MM.1S (cell line): ENCODE measurements at regions not wholly inside any gene's neighbourhood (a gene's known extent, or its start where the extent isn't known, plus 50 kb on each side); places are given as distances from the start of the nearest gene placed in this dataset.

Source experiments
- DNase-seq: peaks from one replicate; pipeline ENCODE4 v3.0.0-alpha.2; 2015
- H2AFZ ChIP-seq: fragments of 300-600 bp; sonication (generic); 2 replicates; pipeline ENCODE4 v1.6.0; 2016; ENCODE audit warnings: antibody characterized with exemption, low read length
- H3F3A ChIP-seq: fragments of 300-600 bp; sonication (generic); 2 replicates; pipeline ENCODE4 v1.6.1; 2016; ENCODE audit warnings: mild to moderate bottlenecking, antibody characterized with exemption, low read length, moderate library complexity, mixed read lengths; ENCODE audit not compliant: insufficient read depth
- H3K27ac ChIP-seq: fragments of 300-600 bp; sonication (generic); 2 replicates; pipeline ENCODE4 v1.5.1; 2016; ENCODE audit warnings: mild to moderate bottlenecking, low read length
- H3K27me3 ChIP-seq: fragments of 300-600 bp; sonication (generic); replicated peaks from 2 replicates; pipeline ENCODE4 v1.6.0; 2016; ENCODE audit warnings: low read length; ENCODE audit not compliant: insufficient read depth
- H3K36me3 ChIP-seq: fragments of 300-600 bp; sonication (generic); replicated peaks from 2 replicates; pipeline ENCODE4 v1.6.1; 2016; ENCODE audit warnings: mild to moderate bottlenecking, low read length, mixed read lengths; ENCODE audit not compliant: insufficient read depth
- H3K4me1 ChIP-seq: fragments of 300-600 bp; sonication (generic); 2 replicates; pipeline ENCODE4 v1.6.1; 2016; ENCODE audit warnings: low read length, mixed read lengths
- H3K4me2 ChIP-seq: fragments of 300-600 bp; sonication (generic); 2 replicates; pipeline ENCODE4 v1.6.0; 2016; ENCODE audit warnings: low read depth, low read length
- H3K4me3 ChIP-seq: fragments of 300-600 bp; sonication (generic); 2 replicates; pipeline ENCODE4 v1.5.1; 2016; ENCODE audit warnings: low read length, mixed read lengths
- H3K79me2 ChIP-seq: fragments of 300-600 bp; sonication (generic); 2 replicates; pipeline ENCODE4 v1.6.1; 2016; ENCODE audit warnings: mixed run types, low read length, mixed read lengths
- H3K9ac ChIP-seq: fragments of 300-600 bp; sonication (generic); 2 replicates; pipeline ENCODE4 v1.6.1; 2016; ENCODE audit warnings: low read length, mixed read lengths
- H3K9me2 ChIP-seq: fragments of 300-600 bp; sonication (generic); replicated peaks from 2 replicates; pipeline ENCODE4 v1.6.1; 2016; ENCODE audit warnings: mild to moderate bottlenecking, low read length, mixed read lengths; ENCODE audit not compliant: insufficient read depth
- H3K9me3 ChIP-seq: fragments of 300-600 bp; sonication (generic); replicated peaks from 2 replicates; pipeline ENCODE4 v1.6.1; 2016; ENCODE audit warnings: mild to moderate bottlenecking, low read length, mixed read lengths; ENCODE audit not compliant: insufficient read depth
- H4K20me1 ChIP-seq: fragments of 300-600 bp; sonication (generic); 2 replicates; pipeline ENCODE4 v1.6.1; 2016; ENCODE audit warnings: mild to moderate bottlenecking, low read length, moderate library complexity, mixed read lengths; ENCODE audit not compliant: insufficient read depth
- CTCF ChIP-seq: fragments of 300-600 bp; sonication (generic); IDR thresholded peaks from 2 replicates; pipeline ENCODE4 v1.5.1; 2016; ENCODE audit warnings: antibody characterized with exemption, low read length, mixed read lengths
- EZH2 ChIP-seq: fragments of 300-600 bp; sonication (generic); optimal IDR thresholded peaks from 2 replicates; pipeline ENCODE3; 2017; ENCODE audit warnings: low read depth, mild to moderate bottlenecking, antibody characterized with exemption, low read length, mixed read lengths
- EZH2phosphoT487 ChIP-seq: fragments of 300-600 bp; sonication (generic); IDR thresholded peaks from 2 replicates; pipeline ENCODE4 v1.6.1; 2018; ENCODE audit warnings: antibody characterized with exemption, low read length

GRCh38 chr6:79431537-79431933, 105.7 kb downstream of the LCA5 start:
- H3K4me2 ChIP-seq, result no peak overlapping the region
- no peaks in the 10 kb centered on the region for H3K27me3 ChIP-seq
- H3K9me2 ChIP-seq, result no peaks in the 10 kb centered on the region
- no peaks in the 10 kb centered on the region for H3K9me3 ChIP-seq
- H3K27ac ChIP-seq, result no peak overlapping the region
- H3K9ac ChIP-seq, result no peak overlapping the region
- H2AFZ ChIP-seq, result no peak overlapping the region
- H3K36me3 ChIP-seq, result no peaks in the 10 kb centered on the region
- no peaks in the 10 kb centered on the region for H3K79me2 ChIP-seq
- no peaks in the 10 kb centered on the region for H3K4me1 ChIP-seq
- TF ChIP-seq EZH2phosphoT487 (no peak), CTCF (no peak), EZH2 (no peak)
- H3F3A ChIP-seq, result no peaks in the 10 kb centered on the region
- no peak for DNase-seq
- H3K4me3 ChIP-seq, result no peak overlapping the region
- H4K20me1 ChIP-seq, result no peaks in the 10 kb centered on the region

GRCh38 chr6:79430913-79431536, 106.2 kb downstream of the LCA5 start:
- Histone ChIP-seq H3K9ac (no peak overlapping the region), H3K4me2 (no peak overlapping the region), H3K27ac (no peak overlapping the region), H3K4me1 (no peaks in the 10 kb centered on the region), H3K9me2 (no peaks in the 10 kb centered on the region), H2AFZ (no peak overlapping the region), H3F3A (no peaks in the 10 kb centered on the region), H3K9me3 (no peaks in the 10 kb centered on the region), H3K79me2 (no peaks in the 10 kb centered on the region), H4K20me1 (no peaks in the 10 kb centered on the region), H3K36me3 (no peaks in the 10 kb centered on the region), H3K27me3 (no peaks in the 10 kb centered on the region), H3K4me3 (no peak overlapping the region)
- TF ChIP-seq EZH2phosphoT487 (no peak), CTCF (no peak)
- no peak for DNase-seq

GRCh38 chr6:79427721-79428120, 109.5 kb downstream of the LCA5 start:
- H3K36me3 ChIP-seq, result no peaks in the 10 kb centered on the region
- TF ChIP-seq CTCF (no peak), EZH2 (no peak), EZH2phosphoT487 (no peak)
- no peak for DNase-seq

More at GRCh38 chr6:79427721-79428120, 109.5 kb downstream of the LCA5 start:
- H4K20me1 ChIP-seq, result no peaks in the 10 kb centered on the region
- H3K4me3 ChIP-seq, result no peak overlapping the region
- H3K79me2 ChIP-seq, result no peaks in the 10 kb centered on the region
- no peaks in the 10 kb centered on the region for H3K27me3 ChIP-seq
- H3K4me1 ChIP-seq, result no peaks in the 10 kb centered on the region
- H3K27ac ChIP-seq, result no peak overlapping the region
- H3K9me3 ChIP-seq, result no peaks in the 10 kb centered on the region
- no peak overlapping the region for H2AFZ ChIP-seq
- no peak overlapping the region for H3K9ac ChIP-seq
- no peaks in the 10 kb centered on the region for H3F3A ChIP-seq
- no peak overlapping the region for H3K4me2 ChIP-seq
- no peaks in the 10 kb centered on the region for H3K9me2 ChIP-seq
